GM18867 (cell line): ENCODE measurements at regions not wholly inside any gene's neighbourhood (a gene's known extent, or its start where the extent isn't known, plus 50 kb on each side); places are given as distances from the start of the nearest gene placed in this dataset.
"Not testable (repeated sequence)": the region's sequence is repeated elsewhere in the genome, so short reads cannot be mapped to it uniquely, and the experiment has no call there.

Experiments used
- ATAC-seq: cut with Tn5 transposase; IDR thresholded peaks from one replicate; pipeline ENCODE4 v1.9.1; 2021; ENCODE audit warnings: mild to moderate bottlenecking, moderate library complexity; ENCODE audit not compliant: unreplicated experiment

GRCh38 chr22:47613606-47614350, 851.3 kb downstream of the TBC1D22A start:
- ATAC-seq, result no peak

GRCh38 chr22:47613181-47613580, 850.7 kb downstream of the TBC1D22A start:
- ATAC-seq, result not testable (repeated sequence)

- no peak for ATAC-seq
These were observed 850.0 kb downstream of the TBC1D22A start for GRCh38 chr22:47612311-47612910.

DNA sequence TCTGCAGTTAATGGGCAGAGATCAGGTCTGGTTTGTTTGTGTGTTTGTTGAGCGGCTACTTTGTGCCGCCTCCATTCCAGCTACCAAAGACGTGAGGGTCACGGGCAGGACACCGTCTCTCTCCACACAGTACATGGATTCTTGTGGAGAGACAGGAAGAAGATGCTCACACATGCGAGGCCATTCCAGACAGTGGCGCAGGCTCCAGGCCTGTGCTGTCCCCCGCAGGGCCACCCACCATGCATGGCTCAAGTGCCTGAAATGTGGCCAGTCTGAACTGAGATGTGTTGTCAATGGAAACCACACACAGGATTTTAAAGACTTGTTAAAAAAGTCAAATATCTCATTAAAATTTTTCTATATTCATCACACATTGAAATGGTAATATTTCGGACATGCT, 848.3 kb downstream of the TBC1D22A start:
- ATAC-seq, result no peak

- no peak for ATAC-seq
These were observed 847.8 kb downstream of the TBC1D22A start for GRCh38 chr22:47610281-47610680.

DNA sequence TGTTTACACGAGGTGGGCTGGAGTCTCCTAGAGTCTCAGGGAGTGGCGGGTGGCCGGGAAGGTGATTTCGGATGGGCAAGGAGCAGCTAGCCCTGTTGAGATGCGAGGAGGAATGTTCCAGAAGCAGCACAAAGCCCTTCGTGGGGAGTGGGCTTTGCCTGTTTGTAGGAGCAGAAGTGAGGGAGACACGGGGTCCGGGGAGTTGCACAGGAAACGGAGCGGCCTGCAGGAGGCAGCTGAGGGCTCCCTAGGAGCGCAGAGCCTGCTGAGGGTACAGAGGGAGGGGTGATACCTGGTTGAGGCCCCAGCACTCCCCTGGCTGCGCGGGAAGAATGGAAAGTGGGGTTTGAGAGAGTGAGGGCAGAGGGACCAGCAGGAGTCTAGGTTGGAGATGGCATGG, 847.2 kb downstream of the TBC1D22A start:
- ATAC-seq, result no peak

GRCh38 chr22:47608421-47608820, 846.0 kb downstream of the TBC1D22A start:
- no peak for ATAC-seq

GRCh38 chr22:47607486-47607885, 845.0 kb downstream of the TBC1D22A start:
- no peak for ATAC-seq

DNA sequence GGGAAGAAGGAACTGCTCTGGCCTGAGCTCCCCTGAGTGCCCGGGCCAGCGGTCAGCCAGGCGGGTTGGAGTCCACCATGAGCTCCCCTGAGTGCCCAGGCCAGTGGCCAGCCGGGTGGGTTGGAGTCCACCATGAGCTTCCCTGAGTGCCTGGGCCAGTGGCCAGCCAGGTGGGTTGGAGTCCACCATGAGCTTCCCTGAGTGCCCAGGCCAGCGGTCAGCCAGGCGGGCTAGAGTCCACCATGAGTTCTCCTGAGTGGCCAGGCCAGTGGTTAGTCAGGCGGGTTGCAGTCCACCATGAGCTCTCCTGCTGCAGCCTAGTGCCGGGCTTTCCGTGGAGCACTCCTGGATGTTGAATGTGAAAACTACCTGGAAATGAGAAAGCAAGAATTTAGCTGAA, 844.0 kb downstream of the TBC1D22A start:
- ATAC-seq, result no peak

DNA sequence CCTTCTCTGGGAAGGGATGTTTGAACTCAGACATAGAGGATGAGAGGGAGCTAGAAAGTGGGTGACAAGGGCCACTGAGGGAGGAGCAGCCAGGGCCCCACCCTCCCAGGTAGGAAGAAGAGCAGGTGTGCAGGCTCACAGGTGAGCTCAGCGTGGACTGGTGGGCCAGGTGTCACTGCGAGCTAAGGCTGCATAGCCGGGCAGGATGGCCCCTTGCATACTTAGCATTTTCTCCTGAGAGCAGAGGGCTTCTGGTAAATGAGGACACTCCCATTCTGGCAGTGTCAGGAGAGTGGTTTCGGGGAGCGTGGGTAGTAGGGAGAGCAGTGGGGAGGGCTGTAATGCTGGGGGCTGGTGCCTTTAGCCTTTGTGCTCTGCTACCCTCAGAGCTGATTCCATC, 843.4 kb downstream of the TBC1D22A start:
- ATAC-seq, result no peak

DNA sequence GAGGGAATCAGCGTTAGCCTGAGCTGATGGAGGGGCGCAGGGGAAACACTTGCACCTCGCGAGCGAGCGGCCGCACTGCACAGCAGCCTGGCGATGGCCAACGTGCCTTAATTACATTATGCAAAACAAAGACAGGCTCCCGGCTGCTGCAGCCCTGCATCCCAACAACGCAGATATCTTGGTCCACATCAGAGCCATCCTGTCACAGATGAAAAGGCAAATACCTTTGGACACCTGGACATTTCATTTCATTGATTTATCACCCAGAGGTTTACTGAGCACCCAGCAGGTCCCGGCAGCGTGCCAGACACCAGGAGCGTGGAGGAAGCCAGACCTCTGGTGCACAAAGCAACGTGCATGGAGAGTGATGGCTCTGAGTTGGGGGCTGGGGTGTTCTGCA, 843.0 kb downstream of the TBC1D22A start:
- ATAC-seq, result no peak

GRCh38 chr22:47604563-47604962, 842.1 kb downstream of the TBC1D22A start:
- ATAC-seq, result no peak

DNA sequence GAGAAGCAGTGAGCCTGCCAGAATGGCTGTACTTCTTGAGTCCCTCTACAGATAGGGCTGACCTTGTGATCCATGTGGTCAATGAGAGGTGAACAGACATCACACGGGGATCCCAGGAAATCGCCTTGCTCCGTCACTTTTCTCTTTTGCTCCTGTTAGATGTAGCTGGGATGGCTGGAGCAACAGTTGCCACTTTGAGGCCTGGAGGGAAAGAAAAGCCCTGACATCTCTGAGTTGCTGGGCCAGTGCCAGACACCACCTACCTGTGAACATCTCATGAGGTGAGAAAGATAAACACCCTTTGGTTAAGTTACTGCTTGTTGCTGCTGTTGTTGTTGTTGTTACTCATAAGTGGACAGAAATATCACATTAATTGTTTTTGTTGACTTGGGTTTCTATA, 840.3 kb downstream of the TBC1D22A start:
- ATAC-seq, result no peak

- no peak for ATAC-seq
These were observed 839.2 kb downstream of the TBC1D22A start for GRCh38 chr22:47601666-47602065.

DNA sequence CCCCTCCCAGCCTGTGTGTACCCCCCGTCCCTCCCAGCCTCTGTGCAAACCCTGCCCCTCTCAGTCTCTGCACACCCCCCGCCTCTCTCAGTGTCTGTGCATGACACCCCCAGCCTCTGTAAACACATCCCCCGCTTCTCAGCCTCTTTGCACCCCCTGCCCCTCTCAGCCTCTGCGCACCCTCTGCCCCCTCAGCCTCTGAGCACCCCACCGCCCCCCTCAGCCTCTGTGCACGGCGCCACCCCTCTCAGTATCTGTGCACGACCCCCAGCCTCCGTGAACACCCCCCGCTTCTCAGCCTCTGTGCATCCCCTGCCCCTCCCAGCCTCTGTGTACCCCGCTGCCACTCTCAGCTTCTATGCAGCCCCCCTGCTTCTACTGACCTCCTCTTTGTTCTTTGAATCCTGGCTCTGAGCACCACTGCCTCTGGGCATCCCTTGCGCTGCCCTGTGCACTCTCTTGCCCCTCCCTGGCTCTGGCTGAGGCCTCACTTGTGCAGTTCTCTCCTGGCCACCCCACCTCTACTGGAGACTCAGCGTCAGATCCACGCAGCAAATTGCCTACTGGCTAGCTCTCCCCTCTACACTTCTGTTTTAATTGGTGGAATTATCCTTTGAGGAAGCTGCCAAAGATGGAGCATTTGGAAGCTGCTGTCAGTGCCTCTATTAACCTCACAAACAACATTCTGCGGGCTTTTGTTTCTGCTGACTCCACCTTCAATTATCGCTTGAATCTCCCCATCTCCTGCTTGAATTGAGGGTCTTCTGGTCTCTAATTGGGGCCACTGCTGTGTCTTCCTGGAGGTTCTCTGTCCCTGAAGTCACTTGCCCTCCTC, 838.6 kb downstream of the TBC1D22A start:
- ATAC-seq, result no peak

DNA sequence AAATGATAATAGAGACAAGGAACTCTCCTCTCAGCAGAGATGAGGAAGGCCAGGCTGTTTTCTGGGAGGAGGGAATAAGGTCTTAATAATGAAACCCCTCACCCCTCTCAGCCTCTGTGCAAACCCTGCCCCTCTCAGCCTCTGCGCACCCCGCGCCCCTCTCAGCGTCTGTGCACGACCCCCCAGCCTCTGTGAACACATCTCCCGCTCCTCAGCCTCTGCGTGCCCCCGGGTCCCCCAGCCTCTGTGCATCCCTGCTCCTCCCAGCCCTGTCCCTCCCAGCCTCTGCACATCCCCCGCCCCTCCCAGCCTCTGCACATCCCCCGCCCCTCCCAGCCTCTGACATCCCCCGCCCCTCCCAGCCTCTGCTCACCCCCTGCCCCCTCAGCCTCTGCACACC, 837.8 kb downstream of the TBC1D22A start:
- no peak for ATAC-seq

DNA sequence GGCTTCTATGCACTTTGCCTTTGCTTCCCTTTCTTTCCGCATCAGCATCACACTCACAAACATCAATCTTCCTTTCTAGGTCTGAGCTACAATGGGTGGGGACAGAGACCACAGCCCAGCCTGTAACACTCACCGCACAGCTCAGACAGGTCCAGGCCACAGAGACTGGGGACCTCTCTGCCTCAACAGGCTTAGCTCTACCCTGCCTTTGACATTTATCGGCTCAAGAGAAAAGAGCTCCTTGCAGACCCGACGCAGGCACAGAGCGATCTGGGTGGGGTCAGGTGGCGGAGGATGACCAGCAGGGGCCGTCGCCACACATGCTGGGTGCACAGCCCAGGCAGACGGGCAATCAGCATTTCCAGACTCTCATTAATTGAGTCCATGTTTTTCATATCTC, 837.3 kb downstream of the TBC1D22A start:
- ATAC-seq, result no peak

- ATAC-seq, result no peak
These were observed 836.4 kb downstream of the TBC1D22A start for GRCh38 chr22:47598864-47599263.

DNA sequence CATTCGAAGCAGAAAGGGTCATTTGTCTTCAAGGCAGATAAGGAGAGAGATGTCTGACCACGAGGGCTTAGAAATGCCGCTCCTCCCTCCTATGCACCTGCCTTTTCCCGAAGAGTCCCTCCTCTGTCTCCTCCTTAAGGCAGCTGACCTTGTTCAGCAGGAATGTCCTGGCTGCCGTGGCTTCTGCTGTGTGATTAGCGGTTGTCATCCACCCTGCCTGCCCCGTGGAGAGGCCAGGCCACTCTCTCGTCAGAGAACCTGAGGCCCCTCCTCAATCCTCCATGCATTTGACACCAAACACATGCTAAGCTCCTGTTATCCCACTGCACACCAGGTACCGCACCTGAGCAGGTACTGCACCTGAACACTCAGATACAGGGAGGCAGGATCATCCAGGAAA, 834.6 kb downstream of the TBC1D22A start:
- no peak for ATAC-seq

GRCh38 chr22:47596176-47596690, 833.8 kb downstream of the TBC1D22A start:
- ATAC-seq, result no peak

- ATAC-seq, result no peak
These were observed 832.5 kb downstream of the TBC1D22A start for GRCh38 chr22:47594836-47595521.
